Central memory CD8-positive, alpha-beta T cell (primary cell): ENCODE measurements at regions not wholly inside any gene's neighbourhood (a gene's known extent, or its start where the extent isn't known, plus 50 kb on each side); places are given as distances from the start of the nearest gene placed in this dataset.
A peak's percentile ranks its signal among the peaks of the same experiment; 100 is the strongest.

Source experiments
- ATAC-seq: fragments of 150-1000 bp; cut with Tn5 transposase; replicated peaks from 2 replicates; pipeline ENCODE4 v1.10.0; 2022; ENCODE audit warnings: mild to moderate bottlenecking, moderate FRiP score, moderate number of reproducible peaks; ENCODE audit not compliant: poor library complexity, severe bottlenecking; ENCODE audit errors: extremely low read depth
- DNase-seq, 2 donors: peaks; one replicate each; pipeline ENCODE4 v3.0.0; 2021; ENCODE audit warnings: low spot score in 2 of 2
- H3K27ac Mint-ChIP-seq: one replicate; pipeline ENCODE4 v1.8.0; 2022; ENCODE audit warnings: low read depth, mild to moderate bottlenecking, moderate library complexity, mixed read lengths
- H3K27me3 Mint-ChIP-seq: one replicate; pipeline ENCODE4 v1.8.0; 2022; ENCODE audit warnings: mixed read lengths
- H3K36me3 Mint-ChIP-seq: one replicate; pipeline ENCODE4 v1.8.0; 2022; ENCODE audit warnings: mild to moderate bottlenecking, moderate library complexity, mixed read lengths; ENCODE audit not compliant: insufficient read depth
- H3K4me1 Mint-ChIP-seq: one replicate; pipeline ENCODE4 v1.8.0; 2022; ENCODE audit warnings: mixed read lengths
- H3K4me3 Mint-ChIP-seq: one replicate; pipeline ENCODE4 v1.8.0; 2022; ENCODE audit warnings: mild to moderate bottlenecking, moderate library complexity, mixed read lengths
- H3K9me3 Mint-ChIP-seq: one replicate; pipeline ENCODE4 v1.8.0; 2022; ENCODE audit warnings: mixed read lengths

- no peaks in the 10 kb centered on the region for H3K9me3 Mint-ChIP-seq
- H3K27me3 Mint-ChIP-seq: no peaks in the 10 kb centered on the region
- no peak overlapping the region for H3K4me3 Mint-ChIP-seq
- no peak for DNase-seq
- H3K4me1 Mint-ChIP-seq: no peaks in the 10 kb centered on the region
- ATAC-seq: no peak
- no peak overlapping the region for H3K27ac Mint-ChIP-seq
- H3K36me3 Mint-ChIP-seq: peaks cover 3% of the 10 kb centered on the region
These were observed 376.4 kb upstream of the ZEB2 start for GRCh38 chr2:144896341-144896740.

DNA sequence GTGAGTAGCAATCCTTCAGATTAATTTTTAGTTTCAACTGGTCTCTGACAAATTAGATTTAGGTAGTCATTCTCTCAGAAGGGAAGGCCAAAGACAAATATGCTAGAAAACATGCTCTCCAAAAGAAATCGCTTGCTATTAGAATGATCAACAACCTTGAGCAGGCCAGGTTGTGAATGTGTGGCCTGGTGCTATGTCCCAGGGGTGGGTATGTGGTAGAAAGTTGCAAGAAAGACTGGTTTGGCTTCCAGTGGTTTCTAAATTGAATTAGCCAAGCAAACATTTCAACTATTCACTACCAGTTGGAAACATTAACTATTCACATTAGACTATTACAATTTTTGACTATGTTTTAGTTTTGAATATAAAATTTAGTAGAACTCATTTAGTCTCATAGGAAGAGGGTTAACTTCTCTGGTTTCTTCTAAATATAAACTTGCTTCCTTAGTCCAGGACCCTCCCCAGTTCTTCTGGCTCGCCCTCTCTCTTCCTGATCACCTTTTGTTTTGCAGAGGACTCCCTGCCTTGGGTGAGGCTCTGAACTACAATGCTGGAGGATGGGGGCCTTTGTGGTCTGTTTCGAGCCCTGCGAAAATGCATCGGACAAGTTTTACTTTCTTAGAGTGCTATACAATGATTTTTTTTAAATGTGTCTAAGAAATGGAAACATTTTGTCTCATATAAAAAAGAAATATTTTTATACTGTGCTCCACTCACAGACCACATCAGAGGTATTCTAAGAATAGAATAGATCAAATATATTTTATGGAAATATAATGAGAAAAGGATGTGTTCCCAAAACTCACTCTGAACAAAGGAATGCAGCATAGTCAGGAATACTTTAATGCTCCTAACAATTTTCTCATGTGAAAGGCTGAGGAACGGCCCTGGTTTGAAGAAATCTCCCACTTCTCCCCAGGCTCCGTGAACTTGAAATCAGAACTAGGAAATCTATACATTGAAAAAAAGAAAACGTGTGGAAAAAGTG lies 375.0 kb upstream of the ZEB2 start:
- H3K27ac Mint-ChIP-seq: no peak overlapping the region

GRCh38 chr2:144893464-144893863 lies 373.5 kb upstream of the ZEB2 start:
- Mint-ChIP-seq H3K36me3 (peaks cover 2% of the 10 kb centered on the region), H3K27me3 (no peaks in the 10 kb centered on the region), H3K4me3 (no peak overlapping the region), H3K27ac (no peak overlapping the region), H3K4me1 (peaks cover 8% of the 10 kb centered on the region), H3K9me3 (no peaks in the 10 kb centered on the region)
- ATAC-seq (no peak), DNase-seq (no peak)

More for the DNA sequence above, 375.0 kb upstream of the ZEB2 start:
- Mint-ChIP-seq H3K4me3 (no peak overlapping the region), H3K9me3 (no peaks in the 10 kb centered on the region), H3K27me3 (no peaks in the 10 kb centered on the region), H3K36me3 (peaks cover 2% of the 10 kb centered on the region), H3K4me1 (peaks cover 2% of the 10 kb centered on the region)
- ATAC-seq (no peak), DNase-seq (no peak)

- peak; percentile 49 for ATAC-seq
- no peaks in the 10 kb centered on the region for H3K9me3 Mint-ChIP-seq
- no peak overlapping the region for H3K27ac Mint-ChIP-seq
- no peak for DNase-seq
- H3K4me1 Mint-ChIP-seq: peaks cover 8% of the 10 kb centered on the region
- peaks cover 2% of the 10 kb centered on the region for H3K36me3 Mint-ChIP-seq
- H3K27me3 Mint-ChIP-seq: no peaks in the 10 kb centered on the region
- H3K4me3 Mint-ChIP-seq: no peak overlapping the region
These were observed 370.9 kb upstream of the ZEB2 start for GRCh38 chr2:144890828-144891227.

DNA sequence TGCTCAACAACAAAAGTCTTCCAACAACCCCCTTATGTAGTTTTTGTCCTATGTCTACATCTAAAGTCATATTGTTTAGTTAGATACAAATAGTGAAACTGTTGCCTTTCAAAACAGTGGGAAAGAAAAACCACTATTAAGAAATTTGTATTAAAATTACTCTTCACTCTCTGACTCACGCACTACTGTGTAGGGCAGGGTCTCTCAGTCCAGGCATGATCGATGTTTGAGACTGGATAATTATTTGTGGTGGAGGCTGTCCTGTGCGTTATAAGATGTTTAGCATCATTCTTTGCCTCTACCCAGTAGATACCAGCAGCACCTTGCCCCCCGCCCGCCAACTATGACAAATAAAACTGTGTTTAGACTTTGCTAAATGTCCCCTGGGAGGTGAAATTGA lies 369.4 kb upstream of the ZEB2 start:
- no peak overlapping the region for H3K27ac Mint-ChIP-seq
- H3K4me3 Mint-ChIP-seq: no peak overlapping the region
- ATAC-seq: no peak
- H3K9me3 Mint-ChIP-seq: no peaks in the 10 kb centered on the region
- H3K36me3 Mint-ChIP-seq: peaks cover 2% of the 10 kb centered on the region
- H3K4me1 Mint-ChIP-seq: peaks cover 8% of the 10 kb centered on the region
- DNase-seq: no peak
- no peaks in the 10 kb centered on the region for H3K27me3 Mint-ChIP-seq

DNA sequence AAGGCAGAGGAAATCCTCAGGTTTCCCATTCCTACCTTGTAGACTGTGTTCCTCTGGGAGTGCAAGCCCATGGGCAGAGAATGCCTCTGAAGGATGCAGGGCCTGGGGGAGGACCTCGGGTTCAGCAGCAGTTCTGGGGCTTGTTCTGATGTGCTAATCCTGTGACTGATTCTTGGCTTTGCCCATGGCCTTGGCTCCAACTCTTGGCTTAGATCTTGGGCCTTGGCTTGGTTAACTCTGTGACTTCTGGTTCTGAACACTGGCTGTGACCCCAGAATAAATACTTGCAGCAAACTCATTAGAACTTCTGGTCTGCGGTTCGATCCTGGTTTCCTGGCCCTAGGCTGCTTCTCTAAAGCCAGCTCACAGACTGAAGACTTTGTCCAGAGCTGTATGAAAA lies 366.9 kb upstream of the ZEB2 start:
- DNase-seq (no peak), ATAC-seq (no peak)
- Mint-ChIP-seq H3K4me1 (peaks cover 8% of the 10 kb centered on the region), H3K4me3 (no peak overlapping the region), H3K36me3 (no peaks in the 10 kb centered on the region), H3K27me3 (no peaks in the 10 kb centered on the region), H3K9me3 (no peaks in the 10 kb centered on the region), H3K27ac (no peak overlapping the region)

DNA sequence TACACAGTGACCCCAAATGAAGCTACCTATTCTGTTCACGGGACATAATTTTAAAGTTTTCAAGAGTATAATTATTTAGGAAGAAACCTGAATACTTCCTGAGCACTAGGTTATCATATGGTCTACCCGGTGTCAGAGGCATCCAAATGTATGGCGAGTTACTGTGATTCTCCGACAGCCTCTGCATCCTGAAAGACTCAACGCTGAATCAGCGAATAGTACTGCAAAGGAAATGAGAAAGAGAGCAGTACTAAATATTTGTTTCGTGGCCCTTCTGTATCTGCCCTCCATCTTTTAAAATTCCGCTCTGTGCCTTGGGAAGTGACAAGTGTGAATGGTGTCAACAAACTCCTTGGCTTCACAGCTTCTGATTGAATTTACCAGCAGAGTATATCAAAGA lies 358.0 kb upstream of the ZEB2 start:
- no peak for ATAC-seq
- no peak for DNase-seq
- Mint-ChIP-seq H3K4me1 (no peaks in the 10 kb centered on the region), H3K36me3 (no peaks in the 10 kb centered on the region), H3K27me3 (peaks cover 12% of the 10 kb centered on the region), H3K27ac (no peak overlapping the region), H3K4me3 (no peak overlapping the region), H3K9me3 (no peaks in the 10 kb centered on the region)

- peaks cover 12% of the 10 kb centered on the region for H3K27me3 Mint-ChIP-seq
- no peak for DNase-seq
These were observed 356.1 kb upstream of the ZEB2 start for GRCh38 chr2:144876013-144876412.

DNA sequence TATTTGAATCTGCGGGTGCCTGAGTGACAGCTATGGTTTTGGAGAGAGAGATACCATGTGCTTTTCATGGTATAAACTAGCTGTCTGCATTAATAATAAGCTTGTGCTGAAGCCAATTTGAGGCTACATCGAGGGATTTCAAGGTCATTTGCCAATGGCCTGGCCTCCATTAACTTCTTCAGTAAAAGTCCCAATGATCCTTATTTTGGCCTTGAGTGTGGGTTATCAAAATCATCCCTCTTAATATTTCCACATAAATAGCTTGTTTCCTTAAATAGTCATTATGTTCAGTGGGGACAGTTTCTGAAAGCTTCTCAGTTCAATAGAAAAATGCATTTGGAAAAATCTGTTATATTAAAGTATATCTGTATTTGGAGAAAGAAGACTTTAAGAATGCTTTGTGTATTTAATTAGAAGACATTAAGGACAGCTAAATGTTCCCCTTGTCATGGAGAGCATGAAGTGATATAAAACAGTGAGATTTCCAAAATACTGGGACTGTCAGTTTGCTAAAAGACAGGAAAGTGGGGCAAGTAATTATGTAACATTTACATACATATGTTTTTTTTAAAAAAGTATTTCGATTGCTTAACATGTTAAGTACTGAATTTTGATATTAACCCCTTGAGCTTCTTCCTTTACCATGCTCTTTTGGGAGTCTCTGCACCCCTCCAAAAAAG lies 355.5 kb upstream of the ZEB2 start:
- no peak for DNase-seq
- H3K27me3 Mint-ChIP-seq: peaks cover 12% of the 10 kb centered on the region
- H3K4me1 Mint-ChIP-seq: no peaks in the 10 kb centered on the region
- H3K27ac Mint-ChIP-seq: no peak overlapping the region
- H3K9me3 Mint-ChIP-seq: no peaks in the 10 kb centered on the region
- no peak for ATAC-seq
- no peaks in the 10 kb centered on the region for H3K36me3 Mint-ChIP-seq
- no peak overlapping the region for H3K4me3 Mint-ChIP-seq

More at GRCh38 chr2:144876013-144876412, 356.1 kb upstream of the ZEB2 start:
- H3K36me3 Mint-ChIP-seq: no peaks in the 10 kb centered on the region
- no peaks in the 10 kb centered on the region for H3K9me3 Mint-ChIP-seq
- no peak for ATAC-seq
- H3K4me1 Mint-ChIP-seq: no peaks in the 10 kb centered on the region
- H3K27ac Mint-ChIP-seq: no peak overlapping the region
- H3K4me3 Mint-ChIP-seq: no peak overlapping the region

DNA sequence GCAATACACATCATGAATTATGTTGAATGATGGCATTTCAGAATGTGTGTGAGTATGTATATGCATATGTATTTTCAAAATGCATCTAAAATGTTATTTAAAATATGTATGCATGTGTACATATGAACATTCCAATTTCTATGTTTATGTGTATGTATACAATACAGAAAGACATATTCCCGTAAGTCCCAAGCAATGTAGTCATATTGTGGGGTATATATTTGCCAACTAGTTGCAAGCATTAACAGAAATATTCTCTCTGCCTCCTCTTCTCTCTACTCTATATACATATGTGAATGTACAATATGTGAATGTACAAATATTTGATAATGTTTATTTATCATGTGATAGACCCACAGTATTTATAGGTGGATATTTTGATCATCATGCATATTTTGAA lies 345.8 kb upstream of the ZEB2 start:
- Mint-ChIP-seq H3K4me1 (no peaks in the 10 kb centered on the region), H3K27me3 (no peaks in the 10 kb centered on the region), H3K36me3 (peaks cover 2% of the 10 kb centered on the region), H3K27ac (no peak overlapping the region), H3K4me3 (no peak overlapping the region), H3K9me3 (no peaks in the 10 kb centered on the region)
- ATAC-seq (no peak), DNase-seq (no peak)

- no peak overlapping the region for H3K27ac Mint-ChIP-seq
- ATAC-seq (no peak), DNase-seq (no peak)
- no peak overlapping the region for H3K4me3 Mint-ChIP-seq
- no peaks in the 10 kb centered on the region for H3K9me3 Mint-ChIP-seq
- no peaks in the 10 kb centered on the region for H3K27me3 Mint-ChIP-seq
- no peaks in the 10 kb centered on the region for H3K36me3 Mint-ChIP-seq
- H3K4me1 Mint-ChIP-seq: no peaks in the 10 kb centered on the region
These were observed 339.8 kb upstream of the ZEB2 start for GRCh38 chr2:144859716-144860115.

DNA sequence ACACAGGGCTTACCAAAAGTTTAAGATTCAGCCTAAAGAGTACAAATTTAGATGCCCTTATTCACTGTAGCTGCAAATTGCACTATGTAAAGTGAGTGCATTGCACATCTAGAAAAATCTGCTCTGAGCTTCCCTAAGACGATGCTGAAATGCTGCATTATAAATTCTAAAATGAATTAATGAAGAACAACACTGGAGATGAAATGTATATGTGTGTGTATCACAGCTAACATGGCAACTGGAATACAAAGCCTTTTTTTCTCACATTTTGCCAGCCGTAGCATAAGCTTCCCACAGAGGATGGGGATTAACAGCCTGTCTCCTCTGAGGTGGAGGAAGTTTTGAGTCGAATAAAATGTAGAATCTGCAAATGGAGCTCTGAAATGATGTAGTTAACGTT lies 338.3 kb upstream of the ZEB2 start:
- H3K36me3 Mint-ChIP-seq: no peaks in the 10 kb centered on the region
- no peaks in the 10 kb centered on the region for H3K9me3 Mint-ChIP-seq
- DNase-seq (no peak), ATAC-seq (no peak)
- no peak overlapping the region for H3K27ac Mint-ChIP-seq
- no peaks in the 10 kb centered on the region for H3K27me3 Mint-ChIP-seq
- H3K4me1 Mint-ChIP-seq: no peaks in the 10 kb centered on the region
- H3K4me3 Mint-ChIP-seq: no peak overlapping the region

- Mint-ChIP-seq H3K27me3 (no peaks in the 10 kb centered on the region), H3K36me3 (no peaks in the 10 kb centered on the region), H3K4me1 (peaks cover 5% of the 10 kb centered on the region), H3K4me3 (no peak overlapping the region), H3K27ac (no peak overlapping the region), H3K9me3 (no peaks in the 10 kb centered on the region)
- DNase-seq (no peak), ATAC-seq (no peak)
These were observed 334.7 kb upstream of the ZEB2 start for GRCh38 chr2:144854596-144854995.
